Thyroid gland (tissue), 4 donors: ENCODE measurements at regions not wholly inside any gene's neighbourhood (a gene's known extent, or its start where the extent isn't known, plus 50 kb on each side); places are given as distances from the start of the nearest gene placed in this dataset.
A peak's percentile ranks its signal among the peaks of the same experiment; 100 is the strongest.

Experiments
- POLR2A ChIP-seq, 2 donors: fragments of 450-650 bp; IDR thresholded peaks; one replicate each; pipeline ENCODE4 v1.6.1; 2017; ENCODE audit warnings: antibody characterized with exemption in 2 of 2, mild to moderate bottlenecking in 2 of 2, moderate library complexity in 1 of 2
- TF ChIP-seq, protein P1 (sequence below), 6 experiments: fragments of 200-600 bp in 3 of 6; fragments of 450-650 bp in 3 of 6; sonication (generic) in 3 of 6; IDR thresholded peaks; one replicate each; pipeline ENCODE4 v1.5.1; 2016 to 2019; ENCODE audit warnings: antibody characterized with exemption in 6 of 6, mild to moderate bottlenecking in 2 of 6, inconsistent platforms in 1 of 6, moderate library complexity in 1 of 6

DNA sequence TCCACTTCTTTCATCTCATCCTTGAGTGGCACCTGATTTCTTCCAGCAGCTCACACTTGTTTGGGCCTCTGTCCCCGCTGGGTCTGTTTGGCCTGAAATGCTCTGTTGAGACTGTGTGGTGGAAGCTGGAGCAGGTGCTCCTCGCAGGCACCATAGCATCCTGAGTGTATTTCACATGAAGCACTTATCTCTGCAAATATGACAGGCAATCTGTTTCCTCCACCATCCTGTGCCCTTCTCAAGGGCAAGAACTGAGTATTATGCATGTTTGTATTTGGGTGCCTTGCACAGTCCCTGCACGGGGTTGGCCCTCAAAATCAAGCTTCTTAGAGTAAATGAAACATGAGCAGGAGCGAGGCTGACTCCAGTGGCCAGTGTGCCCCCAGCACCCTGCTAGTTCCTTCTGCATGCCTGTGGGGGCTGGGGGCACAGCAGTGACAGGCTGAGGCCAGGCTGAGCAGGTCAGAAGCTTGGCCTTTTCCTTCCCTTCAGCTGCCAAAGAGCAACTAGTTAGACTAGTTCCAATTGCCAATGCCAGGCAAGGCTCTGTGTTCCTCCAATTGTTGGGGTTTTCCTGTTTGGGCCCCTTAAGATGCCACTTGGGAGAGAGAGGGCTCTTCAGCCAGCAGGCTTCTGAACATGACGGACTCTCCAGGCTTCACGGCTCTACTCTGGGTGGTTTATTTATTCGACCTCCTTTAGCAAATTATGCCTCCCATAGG lies 129.6 kb upstream of the ATP1A1 start:
- TF ChIP-seq, protein P1, sequence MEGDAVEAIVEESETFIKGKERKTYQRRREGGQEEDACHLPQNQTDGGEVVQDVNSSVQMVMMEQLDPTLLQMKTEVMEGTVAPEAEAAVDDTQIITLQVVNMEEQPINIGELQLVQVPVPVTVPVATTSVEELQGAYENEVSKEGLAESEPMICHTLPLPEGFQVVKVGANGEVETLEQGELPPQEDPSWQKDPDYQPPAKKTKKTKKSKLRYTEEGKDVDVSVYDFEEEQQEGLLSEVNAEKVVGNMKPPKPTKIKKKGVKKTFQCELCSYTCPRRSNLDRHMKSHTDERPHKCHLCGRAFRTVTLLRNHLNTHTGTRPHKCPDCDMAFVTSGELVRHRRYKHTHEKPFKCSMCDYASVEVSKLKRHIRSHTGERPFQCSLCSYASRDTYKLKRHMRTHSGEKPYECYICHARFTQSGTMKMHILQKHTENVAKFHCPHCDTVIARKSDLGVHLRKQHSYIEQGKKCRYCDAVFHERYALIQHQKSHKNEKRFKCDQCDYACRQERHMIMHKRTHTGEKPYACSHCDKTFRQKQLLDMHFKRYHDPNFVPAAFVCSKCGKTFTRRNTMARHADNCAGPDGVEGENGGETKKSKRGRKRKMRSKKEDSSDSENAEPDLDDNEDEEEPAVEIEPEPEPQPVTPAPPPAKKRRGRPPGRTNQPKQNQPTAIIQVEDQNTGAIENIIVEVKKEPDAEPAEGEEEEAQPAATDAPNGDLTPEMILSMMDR (IDR thresholded peaks at IDR 0.05) = no peak
- TF ChIP-seq POLR2A (IDR thresholded peaks at IDR 0.05) = peak in 1 of 2 donors; percentile 30
